SK-N-SH (cell line): ENCODE measurements at regions not wholly inside any gene's neighbourhood (a gene's known extent, or its start where the extent isn't known, plus 50 kb on each side); places are given as distances from the start of the nearest gene placed in this dataset.

Experiments used
- CTCF ChIA-PET: fragments of 300-600, 350-600 bp; formaldehyde crosslinking; extraction: SDS; loops from one replicate; lab custom pipeline; 2021; lab: Yijun Ruan, JAX
- POLR2A ChIA-PET: fragments of 350-600 bp; sonication (Branson Sonifier 250); formaldehyde crosslinking; extraction: SDS; loops from one replicate; lab custom pipeline; 2020; ENCODE audit warnings: antibody characterized with exemption, inconsistent platforms; lab: Yijun Ruan, JAX
- DNase-seq: peaks from one replicate; pipeline ENCODE4 v3.0.0; 2012
- H2AFZ ChIP-seq: fragments of 200-600 bp; sonication (generic); 2 replicates; pipeline ENCODE4 v1.8.1; 2016; ENCODE audit warnings: antibody characterized with exemption, mild to moderate bottlenecking, low read depth
- H3F3A ChIP-seq: fragments of 200-600 bp; sonication (generic); replicated peaks from 2 replicates; pipeline ENCODE3; 2016; ENCODE audit warnings: antibody characterized with exemption, mild to moderate bottlenecking; ENCODE audit not compliant: insufficient read depth
- H3K27ac ChIP-seq, 2 experiments: fragments of 200-500 bp in 1 of 2; fragments of 200-600 bp in 1 of 2; sonication (Bioruptor generic) in 1 of 2; sonication (generic), shearing (Covaris generic) in 1 of 2; 2 replicates each; pipeline versions ENCODE4 v1.5.1 to v1.6.1; 2014 to 2016; ENCODE audit warnings: low read depth in 2 of 2, inconsistent platforms in 1 of 2, low read length in 1 of 2, mild to moderate bottlenecking in 1 of 2, mixed read lengths in 1 of 2
- H3K27me3 ChIP-seq: fragments of 200-600 bp; sonication (generic), shearing (Covaris generic); 2 replicates; pipeline ENCODE4 v1.6.1; 2016; ENCODE audit warnings: mixed run types; ENCODE audit not compliant: insufficient read depth
- H3K36me3 ChIP-seq, 2 experiments: fragments of 200-500 bp in 1 of 2; fragments of 200-600 bp in 1 of 2; sonication (Bioruptor generic) in 1 of 2; sonication (generic) in 1 of 2; replicated peaks in 1 of 2; 2 replicates each; pipeline versions ENCODE3 to v1.5.1; 2014 to 2016; ENCODE audit warnings: low read length in 1 of 2, mild to moderate bottlenecking in 1 of 2; ENCODE audit not compliant: insufficient read depth in 2 of 2, control insufficient read depth in 1 of 2
- H3K4me1 ChIP-seq, 2 experiments: fragments of 200-500 bp in 1 of 2; fragments of 200-600 bp in 1 of 2; sonication (Bioruptor generic) in 1 of 2; sonication (generic), shearing (Covaris generic) in 1 of 2; 2 replicates each; pipeline versions ENCODE4 v1.5.1 to v1.6.1; 2014 to 2016; ENCODE audit warnings: low read depth in 1 of 2, low read length in 1 of 2, mixed run types in 1 of 2; ENCODE audit not compliant: insufficient read depth in 2 of 2, control insufficient read depth in 1 of 2
- H3K4me2 ChIP-seq: fragments of 200-600 bp; sonication (generic), shearing (Covaris generic); 2 replicates; pipeline ENCODE4 v1.6.1; 2017; ENCODE audit warnings: mixed run types
- H3K4me3 ChIP-seq, 2 experiments: fragments of 200-500 bp in 1 of 2; fragments of 200-600 bp in 1 of 2; sonication (Bioruptor generic) in 1 of 2; sonication (generic), shearing (Covaris generic) in 1 of 2; 2 replicates each; pipeline versions ENCODE4 v1.5.1 to v1.8.1; 2014 to 2016; ENCODE audit warnings: low read depth in 2 of 2, inconsistent platforms in 1 of 2, low read length in 1 of 2, mild to moderate bottlenecking in 1 of 2, mixed read lengths in 1 of 2, moderate library complexity in 1 of 2
- H3K79me2 ChIP-seq: fragments of 200-600 bp; sonication (generic); 2 replicates; pipeline ENCODE4 v1.8.1; 2017; ENCODE audit warnings: mild to moderate bottlenecking; ENCODE audit not compliant: insufficient read depth
- H3K9ac ChIP-seq: fragments of 200-600 bp; sonication (generic); 2 replicates; pipeline ENCODE4 v1.6.1; 2017; ENCODE audit warnings: mixed run types
- H3K9me2 ChIP-seq: fragments of 200-600 bp; sonication (generic); 2 replicates; pipeline ENCODE4 v1.6.1; 2017; ENCODE audit warnings: mixed run types
- H3K9me3 ChIP-seq: fragments of 200-600 bp; sonication (generic); 2 replicates; pipeline ENCODE4 v1.6.1; 2017; ENCODE audit warnings: mixed run types, mild to moderate bottlenecking, moderate library complexity
- H4K20me1 ChIP-seq: fragments of 200-600 bp; sonication (generic); 2 replicates; pipeline ENCODE4 v1.6.1; 2017; ENCODE audit warnings: mild to moderate bottlenecking, mixed run types; ENCODE audit not compliant: insufficient read depth
- FOSL2 ChIP-seq: IDR thresholded peaks from 2 replicates; pipeline ENCODE4 v1.4.0; 2012; ENCODE audit warnings: low read depth, mild to moderate bottlenecking, moderate library complexity, borderline replicate concordance
- FOXJ3 ChIP-seq: sonication (generic); formaldehyde crosslinking; IDR thresholded peaks from 2 replicates; pipeline ENCODE4 v1.5.1; 2020; ENCODE audit warnings: mild to moderate bottlenecking, missing genetic modification reagents
- MEF2A ChIP-seq: IDR thresholded peaks from 2 replicates; pipeline ENCODE4 v1.4.0; 2012; ENCODE audit warnings: low read depth, borderline replicate concordance
- NFIC ChIP-seq: IDR thresholded peaks from 2 replicates; pipeline ENCODE4 v1.4.0; 2012; ENCODE audit warnings: borderline replicate concordance
- RAD21 ChIP-seq: IDR thresholded peaks from 2 replicates; pipeline ENCODE4 v1.6.1; 2012; ENCODE audit warnings: mild to moderate bottlenecking, low read length
- RFX5 ChIP-seq: IDR thresholded peaks from 2 replicates; pipeline ENCODE4 v1.6.1; 2012; ENCODE audit warnings: mild to moderate bottlenecking, improper control_type of control experiment, low read length
- SIN3A ChIP-seq: IDR thresholded peaks from 2 replicates; pipeline ENCODE4 v1.6.1; 2012; ENCODE audit warnings: low read depth, mild to moderate bottlenecking, low read length, moderate library complexity, borderline replicate concordance
- TCF12 ChIP-seq: IDR thresholded peaks from 2 replicates; pipeline ENCODE4 v1.4.0; 2012
- WGBS: methylation state at CpG from one replicate; pipeline ENCODE4 v1.1.6; 2017; ENCODE audit warnings: low lambda C conversion rate; 5-methylcytosine and 5-hydroxymethylcytosine counted together
- TF ChIP-seq, protein P1 (sequence below): IDR thresholded peaks from 2 replicates; pipeline ENCODE4; 2012
- TF ChIP-seq, protein P2 (sequence below): IDR thresholded peaks from 2 replicates; pipeline ENCODE4 v1.6.1; 2012; ENCODE audit warnings: mild to moderate bottlenecking, low read depth, low read length, moderate library complexity
- TF ChIP-seq, protein P3 (sequence below): fragments of 150-350 bp; IDR thresholded peaks from 2 replicates; pipeline ENCODE4 v1.6.1; 2016; ENCODE audit warnings: mild to moderate bottlenecking, low read depth, low read length
- TF ChIP-seq, protein P4 (sequence below): IDR thresholded peaks from 2 replicates; pipeline ENCODE4 v1.4.0; 2012; ENCODE audit warnings: low read depth

DNA sequence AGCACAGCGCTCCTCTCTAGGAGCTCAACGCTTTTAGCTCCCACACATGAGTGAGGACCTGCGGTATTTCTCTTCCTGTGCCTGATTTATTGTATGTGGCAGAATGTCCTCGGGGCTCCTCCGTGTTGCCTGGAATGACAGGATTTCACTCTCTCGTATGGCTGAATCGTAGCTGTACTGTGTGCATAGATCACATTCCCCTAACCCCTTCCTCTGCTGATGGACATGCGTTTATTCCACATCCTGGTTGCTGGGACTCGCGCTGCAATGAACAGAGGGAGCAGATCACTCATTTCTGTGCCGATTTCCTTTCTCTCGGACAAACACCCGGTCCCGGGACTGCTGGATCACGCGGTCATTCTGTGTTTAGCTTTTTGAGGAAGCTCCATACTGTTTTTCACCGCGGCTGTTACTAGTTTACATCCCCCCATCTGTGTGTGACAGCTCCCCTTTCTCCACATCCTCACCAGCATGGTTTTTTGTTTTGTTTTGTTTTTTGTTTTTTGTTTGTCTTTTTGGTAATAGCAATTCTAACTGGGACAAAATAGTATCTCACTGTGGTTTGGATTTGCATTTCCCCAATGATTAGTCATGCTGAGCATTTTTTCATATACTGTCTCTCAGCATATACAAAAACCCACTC, 76.3 kb downstream of the FOXL3 start:
- Histone ChIP-seq H4K20me1 (no peaks in the 10 kb centered on the region), H3K9me2 (no peaks in the 10 kb centered on the region), H3K4me3 (peak overlapping the region in 1 of 2 experiments; percentile 27; a peak in 1 of 4 replicates), H3K9me3 (no peaks in the 10 kb centered on the region), H3K79me2 (no peaks in the 10 kb centered on the region), H3F3A (no peaks in the 10 kb centered on the region), H3K9ac (no peak overlapping the region), H3K36me3 (no peaks in the 10 kb centered on the region), H3K4me1 (peaks cover 4 to 5% of the 10 kb centered on the region in 2 experiments; a peak in 2 of 4 replicates), H3K27ac (no peak overlapping the region), H3K27me3 (peaks cover 6% of the 10 kb centered on the region; the same call in 1 of the 2 replicates), H3K4me2 (peak overlapping the region; percentile 62), H2AFZ (no peak overlapping the region)
- CTCF ChIA-PET: interaction anchor here (0.7 to 1.2 kb wide), 3 partner anchors 9 to 45 kb away, joined by 3 read pairs; no protein-coding TSS in a partner anchor
- TF ChIP-seq, protein P1, sequence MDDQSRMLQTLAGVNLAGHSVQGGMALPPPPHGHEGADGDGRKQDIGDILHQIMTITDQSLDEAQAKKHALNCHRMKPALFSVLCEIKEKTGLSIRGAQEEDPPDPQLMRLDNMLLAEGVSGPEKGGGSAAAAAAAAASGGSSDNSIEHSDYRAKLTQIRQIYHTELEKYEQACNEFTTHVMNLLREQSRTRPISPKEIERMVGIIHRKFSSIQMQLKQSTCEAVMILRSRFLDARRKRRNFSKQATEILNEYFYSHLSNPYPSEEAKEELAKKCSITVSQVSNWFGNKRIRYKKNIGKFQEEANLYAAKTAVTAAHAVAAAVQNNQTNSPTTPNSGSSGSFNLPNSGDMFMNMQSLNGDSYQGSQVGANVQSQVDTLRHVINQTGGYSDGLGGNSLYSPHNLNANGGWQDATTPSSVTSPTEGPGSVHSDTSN: 0 out of 2 replicates have a peak, but pooled peaks have one; percentile 7
- TF ChIP-seq, protein P2, sequence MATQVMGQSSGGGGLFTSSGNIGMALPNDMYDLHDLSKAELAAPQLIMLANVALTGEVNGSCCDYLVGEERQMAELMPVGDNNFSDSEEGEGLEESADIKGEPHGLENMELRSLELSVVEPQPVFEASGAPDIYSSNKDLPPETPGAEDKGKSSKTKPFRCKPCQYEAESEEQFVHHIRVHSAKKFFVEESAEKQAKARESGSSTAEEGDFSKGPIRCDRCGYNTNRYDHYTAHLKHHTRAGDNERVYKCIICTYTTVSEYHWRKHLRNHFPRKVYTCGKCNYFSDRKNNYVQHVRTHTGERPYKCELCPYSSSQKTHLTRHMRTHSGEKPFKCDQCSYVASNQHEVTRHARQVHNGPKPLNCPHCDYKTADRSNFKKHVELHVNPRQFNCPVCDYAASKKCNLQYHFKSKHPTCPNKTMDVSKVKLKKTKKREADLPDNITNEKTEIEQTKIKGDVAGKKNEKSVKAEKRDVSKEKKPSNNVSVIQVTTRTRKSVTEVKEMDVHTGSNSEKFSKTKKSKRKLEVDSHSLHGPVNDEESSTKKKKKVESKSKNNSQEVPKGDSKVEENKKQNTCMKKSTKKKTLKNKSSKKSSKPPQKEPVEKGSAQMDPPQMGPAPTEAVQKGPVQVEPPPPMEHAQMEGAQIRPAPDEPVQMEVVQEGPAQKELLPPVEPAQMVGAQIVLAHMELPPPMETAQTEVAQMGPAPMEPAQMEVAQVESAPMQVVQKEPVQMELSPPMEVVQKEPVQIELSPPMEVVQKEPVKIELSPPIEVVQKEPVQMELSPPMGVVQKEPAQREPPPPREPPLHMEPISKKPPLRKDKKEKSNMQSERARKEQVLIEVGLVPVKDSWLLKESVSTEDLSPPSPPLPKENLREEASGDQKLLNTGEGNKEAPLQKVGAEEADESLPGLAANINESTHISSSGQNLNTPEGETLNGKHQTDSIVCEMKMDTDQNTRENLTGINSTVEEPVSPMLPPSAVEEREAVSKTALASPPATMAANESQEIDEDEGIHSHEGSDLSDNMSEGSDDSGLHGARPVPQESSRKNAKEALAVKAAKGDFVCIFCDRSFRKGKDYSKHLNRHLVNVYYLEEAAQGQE: no peak
- TF ChIP-seq FOSL2: no peak
- 15% methylated on average over 18 of the region's 18 CpGs for WGBS
- POLR2A ChIA-PET: no interaction called here
- peak; percentile 79 for DNase-seq

DNA sequence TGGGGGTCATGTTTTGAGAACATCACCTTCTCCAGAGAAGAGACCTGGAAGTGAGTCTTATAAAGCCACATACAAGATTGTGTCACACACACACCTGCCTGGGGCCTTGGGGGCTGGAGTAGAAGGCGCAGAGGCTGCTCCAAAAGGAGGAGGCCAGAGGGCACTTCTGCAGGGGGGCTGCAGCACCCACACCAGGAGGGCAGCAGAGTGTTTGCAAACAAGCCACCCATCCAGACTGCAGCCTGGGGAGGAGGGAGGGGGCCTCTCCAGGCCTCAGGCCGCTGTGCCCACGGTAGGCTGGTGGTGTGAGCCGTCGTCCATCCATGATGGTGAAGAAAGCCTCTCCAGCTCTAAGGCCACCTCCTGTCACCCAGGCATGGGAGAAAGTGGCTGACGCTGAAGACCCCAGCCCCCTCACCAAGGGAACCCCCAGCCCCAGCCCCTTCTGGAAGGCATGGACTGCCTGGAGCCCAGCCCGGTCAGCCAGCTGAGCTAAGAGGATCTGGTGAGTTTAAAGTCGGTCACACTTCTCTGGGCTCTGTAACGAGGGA, 77.5 kb downstream of the FOXL3 start:
- H4K20me1 ChIP-seq: no peaks in the 10 kb centered on the region
- no peak overlapping the region for H3K4me2 ChIP-seq
- POLR2A ChIA-PET: no interaction called here
- H3F3A ChIP-seq: no peaks in the 10 kb centered on the region
- peaks cover 4 to 5% of the 10 kb centered on the region in 2 experiments; a peak in 2 of 4 replicates for H3K4me1 ChIP-seq
- no peak for DNase-seq
- H3K36me3 ChIP-seq: no peaks in the 10 kb centered on the region
- CTCF ChIA-PET: interaction anchor here (0.6 kb wide), 1 partner anchor 105 kb away, joined by 3 read pairs; no protein-coding TSS in a partner anchor
- peaks cover 6% of the 10 kb centered on the region; the same call in 1 of the 2 replicates for H3K27me3 ChIP-seq
- no peaks in the 10 kb centered on the region for H3K79me2 ChIP-seq
- no peak for TF ChIP-seq FOSL2
- TF ChIP-seq RFX5: no peak
- TF ChIP-seq, protein P3, sequence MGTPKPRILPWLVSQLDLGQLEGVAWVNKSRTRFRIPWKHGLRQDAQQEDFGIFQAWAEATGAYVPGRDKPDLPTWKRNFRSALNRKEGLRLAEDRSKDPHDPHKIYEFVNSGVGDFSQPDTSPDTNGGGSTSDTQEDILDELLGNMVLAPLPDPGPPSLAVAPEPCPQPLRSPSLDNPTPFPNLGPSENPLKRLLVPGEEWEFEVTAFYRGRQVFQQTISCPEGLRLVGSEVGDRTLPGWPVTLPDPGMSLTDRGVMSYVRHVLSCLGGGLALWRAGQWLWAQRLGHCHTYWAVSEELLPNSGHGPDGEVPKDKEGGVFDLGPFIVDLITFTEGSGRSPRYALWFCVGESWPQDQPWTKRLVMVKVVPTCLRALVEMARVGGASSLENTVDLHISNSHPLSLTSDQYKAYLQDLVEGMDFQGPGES: no peak
- no peak for TF ChIP-seq NFIC
- no peak for TF ChIP-seq SIN3A
- TF ChIP-seq MEF2A: no peak
- TF ChIP-seq, protein P2: no peak
- no peak for TF ChIP-seq RAD21
- TF ChIP-seq, protein P4, sequence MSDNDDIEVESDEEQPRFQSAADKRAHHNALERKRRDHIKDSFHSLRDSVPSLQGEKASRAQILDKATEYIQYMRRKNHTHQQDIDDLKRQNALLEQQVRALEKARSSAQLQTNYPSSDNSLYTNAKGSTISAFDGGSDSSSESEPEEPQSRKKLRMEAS: no peak
- TF ChIP-seq FOXJ3 (CRISPR knock-in tag): no peak
- TF ChIP-seq TCF12: no peak
- H3K9ac ChIP-seq: no peak overlapping the region
- no peak overlapping the region for H3K27ac ChIP-seq
- H2AFZ ChIP-seq: no peak overlapping the region
- WGBS: 63% methylated on average over 5 of the region's 9 CpGs
- no peak overlapping the region for H3K4me3 ChIP-seq
- no peaks in the 10 kb centered on the region for H3K9me3 ChIP-seq
- H3K9me2 ChIP-seq: no peaks in the 10 kb centered on the region
